ENCODE measurements at regions not wholly inside any gene's neighbourhood (a gene's known extent, or its start where the extent isn't known, plus 50 kb on each side); places are given as distances from the start of the nearest gene placed in this dataset.
A peak's percentile ranks its signal among the peaks of the same experiment; 100 is the strongest.
"Not testable (repeated sequence)": the region's sequence is repeated elsewhere in the genome, so short reads cannot be mapped to it uniquely, and the experiment has no call there.

GRCh38 chr1:224839648-224840300 is 89.7 kb upstream of the DNAH14 start:
- ATAC-seq; intact Hi-C loops (cut with DNase I); DNase-seq (ENCODE audit: missing footprints): not testable (repeated sequence)

GRCh38 chr1:224841803-224842202 is 87.7 kb upstream of the DNAH14 start:
- DNase-seq (ENCODE audit: missing footprints); intact Hi-C loops (cut with DNase I); ATAC-seq: not testable (repeated sequence)

GRCh38 chr1:224846119-224846907 is 83.2 kb upstream of the DNAH14 start:
- intact Hi-C loops (cut with DNase I) = no loop called here
- DNase-seq (ENCODE audit: missing footprints) = no peak
- ATAC-seq = no peak

- DNase-seq (ENCODE audit: missing footprints) = no peak
- intact Hi-C loops (cut with DNase I) = loop anchor here (5.0 kb wide), 1 partner anchor 208 kb away; no protein-coding TSS in a partner anchor
- no peak for ATAC-seq
These were observed 79.0 kb upstream of the DNAH14 start for GRCh38 chr1:224850446-224850845.

- intact Hi-C loops (cut with DNase I) = loop anchor here (5.0 kb wide), 1 partner anchor 209 kb away; no protein-coding TSS in a partner anchor
- DNase-seq (ENCODE audit: missing footprints) (peak; percentile 70), ATAC-seq (no peak)
These were observed 78.1 kb upstream of the DNAH14 start for GRCh38 chr1:224851210-224851847.

- no peak for ATAC-seq
- intact Hi-C loops (cut with DNase I) = loop anchor here (1.0 to 5.0 kb wide), 2 partner anchors 210 to 339 kb away; no protein-coding TSS in a partner anchor
- no peak for DNase-seq (ENCODE audit: missing footprints)
These were observed 77.6 kb upstream of the DNAH14 start for GRCh38 chr1:224851848-224852261.

GRCh38 chr1:224852901-224853568 is 76.4 kb upstream of the DNAH14 start:
- intact Hi-C loops (cut with DNase I) = loop anchor here (1.0 to 5.0 kb wide), 2 partner anchors 211 to 340 kb away; no protein-coding TSS in a partner anchor
- peak; percentile 16 for ATAC-seq
- DNase-seq (ENCODE audit: missing footprints) = no peak

GRCh38 chr1:224856973-224857372 is 72.5 kb upstream of the DNAH14 start:
- intact Hi-C loops (cut with DNase I) = no loop called here
- no peak for DNase-seq (ENCODE audit: missing footprints)

GRCh38 chr1:224859651-224860050 is 69.8 kb upstream of the DNAH14 start:
- intact Hi-C loops (cut with DNase I) = no loop called here
- ATAC-seq (no peak), DNase-seq (ENCODE audit: missing footprints) (no peak)

More at GRCh38 chr1:224856973-224857372, 72.5 kb upstream of the DNAH14 start:
- no peak for ATAC-seq

- ATAC-seq = no peak
These were observed 68.8 kb upstream of the DNAH14 start for GRCh38 chr1:224860488-224861338.

GRCh38 chr1:224861339-224861716 is 68.1 kb upstream of the DNAH14 start:
- intact Hi-C loops (cut with DNase I) = no loop called here
- DNase-seq (ENCODE audit: missing footprints) (no peak), ATAC-seq (no peak)

More at GRCh38 chr1:224860488-224861338, 68.8 kb upstream of the DNAH14 start:
- intact Hi-C loops (cut with DNase I) = no loop called here
- no peak for DNase-seq (ENCODE audit: missing footprints)

- DNase-seq (ENCODE audit: missing footprints) = no peak
- intact Hi-C loops (cut with DNase I) = no loop called here
- no peak for ATAC-seq
These were observed 66.0 kb upstream of the DNAH14 start for GRCh38 chr1:224863486-224863885.

GRCh38 chr1:224864006-224864405 is 65.5 kb upstream of the DNAH14 start:
- intact Hi-C loops (cut with DNase I) = no loop called here
- DNase-seq (ENCODE audit: missing footprints) (no peak), ATAC-seq (no peak)

GRCh38 chr1:224865510-224865909 is 64.0 kb upstream of the DNAH14 start:
- no peak for ATAC-seq
- intact Hi-C loops (cut with DNase I) = no loop called here
- no peak for DNase-seq (ENCODE audit: missing footprints)

- DNase-seq (ENCODE audit: missing footprints) = no peak
- ATAC-seq = no peak
- intact Hi-C loops (cut with DNase I) = no loop called here
These were observed 62.5 kb upstream of the DNAH14 start for GRCh38 chr1:224866940-224867339.

GRCh38 chr1:224867715-224868114 is 61.8 kb upstream of the DNAH14 start:
- no peak for ATAC-seq
- no peak for DNase-seq (ENCODE audit: missing footprints)
- intact Hi-C loops (cut with DNase I) = no loop called here

- intact Hi-C loops (cut with DNase I) = no loop called here
These were observed 56.5 kb upstream of the DNAH14 start for GRCh38 chr1:224872832-224873433.

More at GRCh38 chr1:224872832-224873433, 56.5 kb upstream of the DNAH14 start:
- DNase-seq (ENCODE audit: missing footprints) = no peak
- no peak for ATAC-seq

Measured in Right ventricle myocardium inferior (tissue), 1 donor.